Mesothelial cell of epicardium (in vitro differentiated cells): ENCODE measurements at regions not wholly inside any gene's neighbourhood (a gene's known extent, or its start where the extent isn't known, plus 50 kb on each side); places are given as distances from the start of the nearest gene placed in this dataset.
A peak's percentile ranks its signal among the peaks of the same experiment; 100 is the strongest.

Experiments
- DNase-seq, 2 experiments: peaks; one replicate each; pipeline ENCODE4 v3.0.0; 2021; ENCODE audit warnings: low spot score in 2 of 2; ENCODE audit not compliant: unreplicated experiment in 2 of 2
- H3K27ac Mint-ChIP-seq: 2 replicates; pipeline ENCODE4 v1.8.0; 2021; ENCODE audit warnings: mixed read lengths
- H3K27me3 Mint-ChIP-seq: 2 replicates; pipeline ENCODE4 v1.8.0; 2021; ENCODE audit warnings: low read depth, mixed read lengths
- H3K36me3 Mint-ChIP-seq: 2 replicates; pipeline ENCODE4 v1.8.0; 2021; ENCODE audit warnings: mixed read lengths
- H3K4me1 Mint-ChIP-seq: 2 replicates; pipeline ENCODE4 v1.8.0; 2021; ENCODE audit warnings: mixed read lengths
- H3K4me3 Mint-ChIP-seq: 2 replicates; pipeline ENCODE4 v1.8.0; 2021; ENCODE audit warnings: mild to moderate bottlenecking, moderate library complexity, mixed read lengths
- H3K9me3 Mint-ChIP-seq: 2 replicates; pipeline ENCODE4 v1.8.0; 2021; ENCODE audit warnings: mixed read lengths
- CTCF ChIP-seq: fragments of 200-600 bp; sonication (generic); IDR thresholded peaks from one replicate; pipeline ENCODE4 v1.5.0; 2021; ENCODE audit warnings: antibody characterized with exemption; ENCODE audit not compliant: unreplicated experiment

- H3K4me1 Mint-ChIP-seq = peaks cover 7% of the 10 kb centered on the region
- no peak overlapping the region for H3K4me3 Mint-ChIP-seq
- H3K27me3 Mint-ChIP-seq = peaks cover 35% of the 10 kb centered on the region
- no peak overlapping the region for H3K27ac Mint-ChIP-seq
- DNase-seq = no peak
- H3K9me3 Mint-ChIP-seq = peaks cover 20% of the 10 kb centered on the region
- peak; percentile 72 for TF ChIP-seq CTCF
- no peaks in the 10 kb centered on the region for H3K36me3 Mint-ChIP-seq
Measured at GRCh38 chr17:77741109-77741508, 217.4 kb upstream of the TNRC6C start.

DNA sequence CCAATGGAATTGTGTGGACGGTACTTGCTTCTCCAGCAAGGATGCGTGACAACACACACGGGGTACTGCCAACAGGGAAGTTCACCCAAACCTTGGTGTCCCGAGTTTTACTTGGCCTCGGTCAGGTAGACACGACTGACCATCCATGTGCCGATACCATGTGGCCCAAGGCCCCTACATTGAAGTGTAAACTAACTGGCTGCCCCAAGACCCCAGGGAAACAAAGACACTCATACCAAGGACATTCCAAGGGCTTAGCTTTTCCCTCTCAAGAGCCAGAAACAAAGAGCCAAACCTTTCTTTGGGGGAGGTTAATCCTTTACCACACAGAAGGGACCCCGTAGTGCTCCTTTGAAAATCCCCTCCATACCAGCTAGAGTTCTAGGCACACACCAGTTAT is 215.9 kb upstream of the TNRC6C start:
- Mint-ChIP-seq H3K9me3 (peaks cover 23% of the 10 kb centered on the region), H3K27ac (no peak overlapping the region), H3K27me3 (peaks cover 35% of the 10 kb centered on the region), H3K4me3 (no peak overlapping the region), H3K4me1 (peaks cover 14% of the 10 kb centered on the region), H3K36me3 (no peaks in the 10 kb centered on the region)
- no peak for DNase-seq
- no peak for TF ChIP-seq CTCF

DNA sequence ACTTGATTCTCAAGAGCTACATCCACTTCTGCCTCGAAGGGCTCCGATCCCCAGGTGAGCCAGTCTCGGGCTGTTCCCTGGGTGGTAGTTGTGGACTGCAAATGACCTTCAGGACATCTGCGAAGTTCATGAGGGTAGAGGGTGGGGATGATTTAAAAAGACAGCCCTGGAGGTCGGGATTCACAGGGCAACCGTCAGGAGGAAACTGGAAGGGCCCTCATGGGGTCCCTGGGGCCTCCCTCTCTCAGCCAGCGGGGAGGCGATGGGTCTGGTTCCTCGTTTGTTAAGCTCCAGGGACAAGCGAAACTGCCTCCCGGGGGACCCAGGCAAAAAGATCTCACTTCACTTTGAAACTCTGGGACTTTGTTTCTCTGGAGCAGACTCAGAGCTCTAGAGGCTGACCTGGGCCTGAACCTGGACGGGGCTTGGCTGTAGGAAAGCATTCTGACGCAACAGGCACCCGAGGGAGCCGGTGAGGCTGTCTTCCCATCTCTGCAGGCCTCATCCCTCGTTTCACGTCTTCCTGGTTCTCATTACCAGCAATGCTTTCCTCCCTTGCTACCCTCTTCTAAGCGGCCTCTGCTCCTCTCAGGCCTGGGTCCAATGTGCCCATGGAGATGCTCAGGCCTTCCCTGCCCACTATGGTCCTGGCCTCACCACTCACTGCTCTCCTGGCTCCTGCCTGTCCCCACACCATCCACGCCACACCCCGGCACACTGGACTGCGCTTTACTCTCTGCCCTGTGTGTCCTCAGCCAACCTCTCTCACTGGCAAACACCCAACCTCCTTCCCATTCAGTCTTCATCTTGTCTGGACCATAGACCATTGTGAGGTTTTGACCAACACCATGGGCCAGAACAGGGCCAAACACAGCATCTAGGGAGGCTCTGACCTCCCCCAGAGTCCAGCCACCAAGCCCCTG is 214.2 kb upstream of the TNRC6C start:
- H3K27me3 Mint-ChIP-seq = peaks cover 23% of the 10 kb centered on the region
- H3K36me3 Mint-ChIP-seq = no peaks in the 10 kb centered on the region
- peaks cover 23% of the 10 kb centered on the region for H3K9me3 Mint-ChIP-seq
- H3K27ac Mint-ChIP-seq = no peak overlapping the region
- no peak overlapping the region for H3K4me3 Mint-ChIP-seq
- DNase-seq = no peak
- peaks cover 22% of the 10 kb centered on the region for H3K4me1 Mint-ChIP-seq
- no peak for TF ChIP-seq CTCF

DNA sequence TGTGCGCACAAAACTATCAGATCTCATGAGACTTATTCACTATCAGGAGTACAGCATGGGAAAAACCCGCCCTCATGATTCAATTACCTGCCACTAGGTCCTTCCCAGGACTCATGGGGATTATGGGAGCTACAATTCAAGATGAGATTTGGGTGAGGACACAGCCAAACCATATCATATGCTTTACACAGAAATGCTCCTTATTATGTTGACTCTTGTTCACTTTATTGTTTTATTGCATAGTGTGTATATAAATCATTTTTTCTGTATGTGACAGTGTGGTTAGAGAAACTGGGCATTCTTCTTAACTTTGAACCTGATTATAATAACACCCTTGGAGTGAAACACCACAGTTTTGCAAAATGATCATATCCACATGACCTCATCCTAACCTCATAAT is 212.8 kb upstream of the TNRC6C start:
- Mint-ChIP-seq H3K27ac (no peak overlapping the region), H3K4me1 (peaks cover 22% of the 10 kb centered on the region), H3K27me3 (peaks cover 17% of the 10 kb centered on the region), H3K9me3 (peaks cover 17% of the 10 kb centered on the region), H3K36me3 (no peaks in the 10 kb centered on the region), H3K4me3 (no peak overlapping the region)
- TF ChIP-seq CTCF = no peak
- DNase-seq = no peak

- Mint-ChIP-seq H3K27me3 (peaks cover 17% of the 10 kb centered on the region), H3K4me3 (no peak overlapping the region), H3K4me1 (peaks cover 22% of the 10 kb centered on the region), H3K9me3 (peaks cover 12% of the 10 kb centered on the region), H3K27ac (no peak overlapping the region), H3K36me3 (no peaks in the 10 kb centered on the region)
- no peak for DNase-seq
- TF ChIP-seq CTCF = no peak
Measured at GRCh38 chr17:77746393-77746792, 212.1 kb upstream of the TNRC6C start.
